Fibroblast of villous mesenchyme (primary cell): ENCODE measurements at regions not wholly inside any gene's neighbourhood (a gene's known extent, or its start where the extent isn't known, plus 50 kb on each side); places are given as distances from the start of the nearest gene placed in this dataset.

ENCODE experiments used
- DNase-seq: peaks from one replicate; pipeline ENCODE4 v3.0.0-alpha.2; 2010; ENCODE audit warnings: low read depth
- H3K4me3 ChIP-seq: 2 replicates; pipeline ENCODE4 v1.5.1; 2011; ENCODE audit warnings: low read depth, mild to moderate bottlenecking, low read length
- TF ChIP-seq, protein P1 (sequence below): IDR thresholded peaks from 2 replicates; pipeline ENCODE4 v1.5.1; 2012; ENCODE audit warnings: low read depth, mild to moderate bottlenecking, low read length; ENCODE audit not compliant: insufficient read depth

DNA sequence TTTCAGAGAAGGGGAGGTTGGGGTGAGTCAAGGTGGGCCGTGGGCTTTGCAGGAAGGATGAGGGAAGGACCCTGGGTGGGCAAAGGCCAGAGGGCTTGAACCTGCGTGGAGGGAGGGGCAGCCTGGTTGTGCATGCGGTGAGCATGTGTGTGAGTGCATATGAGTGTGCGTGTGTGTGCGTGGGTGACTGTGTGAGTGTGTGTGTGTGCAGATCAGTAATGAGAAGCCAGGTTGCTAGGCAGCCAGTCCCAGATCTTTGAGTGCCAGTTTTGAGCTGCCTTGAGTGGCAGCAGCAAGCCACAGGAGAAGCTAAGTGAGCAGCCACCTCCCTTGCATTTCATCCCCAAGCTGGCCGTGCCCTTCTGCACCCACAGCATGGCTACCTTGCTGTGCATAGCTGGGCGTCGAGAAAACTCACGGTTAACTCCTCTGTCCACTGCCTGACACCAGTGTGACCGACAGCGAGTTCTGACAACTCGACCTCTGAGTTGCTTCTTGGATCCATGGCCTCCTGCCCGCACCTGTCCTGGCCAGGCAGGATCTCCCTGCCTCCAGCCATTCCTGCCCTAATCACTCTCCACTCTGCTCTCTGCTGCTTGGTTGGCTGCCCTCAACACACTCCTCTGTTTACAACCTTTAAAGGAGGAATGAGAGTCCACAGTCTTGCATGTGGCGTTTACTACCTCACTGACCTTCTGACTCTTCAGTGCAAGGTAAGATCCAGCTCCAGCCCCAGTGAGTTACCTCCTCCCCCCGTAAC is 775.4 kb downstream of the TYW1 start:
- H3K4me3 ChIP-seq = no peak overlapping the region
- TF ChIP-seq, protein P1, sequence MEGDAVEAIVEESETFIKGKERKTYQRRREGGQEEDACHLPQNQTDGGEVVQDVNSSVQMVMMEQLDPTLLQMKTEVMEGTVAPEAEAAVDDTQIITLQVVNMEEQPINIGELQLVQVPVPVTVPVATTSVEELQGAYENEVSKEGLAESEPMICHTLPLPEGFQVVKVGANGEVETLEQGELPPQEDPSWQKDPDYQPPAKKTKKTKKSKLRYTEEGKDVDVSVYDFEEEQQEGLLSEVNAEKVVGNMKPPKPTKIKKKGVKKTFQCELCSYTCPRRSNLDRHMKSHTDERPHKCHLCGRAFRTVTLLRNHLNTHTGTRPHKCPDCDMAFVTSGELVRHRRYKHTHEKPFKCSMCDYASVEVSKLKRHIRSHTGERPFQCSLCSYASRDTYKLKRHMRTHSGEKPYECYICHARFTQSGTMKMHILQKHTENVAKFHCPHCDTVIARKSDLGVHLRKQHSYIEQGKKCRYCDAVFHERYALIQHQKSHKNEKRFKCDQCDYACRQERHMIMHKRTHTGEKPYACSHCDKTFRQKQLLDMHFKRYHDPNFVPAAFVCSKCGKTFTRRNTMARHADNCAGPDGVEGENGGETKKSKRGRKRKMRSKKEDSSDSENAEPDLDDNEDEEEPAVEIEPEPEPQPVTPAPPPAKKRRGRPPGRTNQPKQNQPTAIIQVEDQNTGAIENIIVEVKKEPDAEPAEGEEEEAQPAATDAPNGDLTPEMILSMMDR = no peak
- DNase-seq = no peak

DNA sequence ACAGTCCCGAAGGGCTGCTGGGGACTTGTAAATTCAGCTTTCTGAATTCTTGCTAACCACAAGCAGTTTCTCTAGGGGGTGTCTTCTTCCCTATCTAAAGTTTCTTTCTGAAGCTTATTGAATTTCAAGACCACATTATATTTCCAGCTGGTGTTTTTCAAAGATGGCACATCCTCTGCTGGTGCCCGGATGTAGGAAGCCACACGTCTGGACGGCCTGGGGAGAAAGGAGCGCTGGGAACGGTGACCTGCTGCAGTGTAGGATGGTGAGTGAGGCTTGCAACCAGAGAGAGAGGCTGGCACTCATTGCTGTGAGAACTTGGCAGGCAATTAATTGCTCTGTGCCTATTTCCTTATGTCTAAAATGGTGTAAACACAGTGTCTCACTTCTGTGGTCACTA is 776.4 kb downstream of the TYW1 start:
- DNase-seq = no peak
- no peak overlapping the region for H3K4me3 ChIP-seq
- TF ChIP-seq, protein P1 = no peak

DNA sequence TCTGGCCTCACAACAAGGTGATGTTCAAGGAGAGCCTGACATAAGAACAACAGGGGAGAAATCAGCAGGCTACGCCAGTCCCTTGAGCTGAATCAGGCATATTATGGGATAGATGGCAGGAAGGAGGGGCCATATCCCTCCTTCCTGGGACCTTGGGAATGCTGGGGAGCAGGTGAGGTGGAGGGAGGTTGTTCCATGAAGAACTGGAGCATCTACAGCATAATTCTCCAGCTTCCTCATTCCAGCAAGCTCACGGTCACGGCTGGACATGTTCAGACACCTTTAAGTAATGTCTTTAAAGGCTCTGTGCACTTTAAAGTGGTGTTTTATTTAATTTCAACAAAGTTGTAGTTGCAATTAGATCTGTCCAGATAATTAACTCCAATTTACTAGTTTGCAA is 780.5 kb downstream of the TYW1 start:
- TF ChIP-seq, protein P1 = no peak
- DNase-seq = no peak
- no peak overlapping the region for H3K4me3 ChIP-seq

DNA sequence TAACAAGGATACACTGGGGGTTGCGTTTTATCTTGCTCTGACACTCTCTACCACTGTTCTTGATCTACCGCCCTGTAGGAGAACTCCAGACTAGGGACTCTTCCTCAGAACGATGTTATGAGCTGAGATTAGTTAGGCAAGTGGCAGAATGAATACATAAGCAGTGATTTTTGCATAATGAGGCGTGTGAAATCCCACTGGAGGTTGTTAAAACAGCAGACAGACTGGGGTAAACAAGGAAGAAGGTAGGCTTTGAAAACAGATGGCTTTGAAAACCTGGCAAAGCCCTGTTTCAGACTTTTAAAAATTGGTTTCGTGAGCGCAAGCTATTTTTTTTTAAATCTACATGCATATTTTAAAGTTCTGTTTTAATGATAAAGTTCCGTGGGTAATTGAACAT is 785.2 kb downstream of the TYW1 start:
- TF ChIP-seq, protein P1 = no peak
- no peak overlapping the region for H3K4me3 ChIP-seq
- DNase-seq = no peak

DNA sequence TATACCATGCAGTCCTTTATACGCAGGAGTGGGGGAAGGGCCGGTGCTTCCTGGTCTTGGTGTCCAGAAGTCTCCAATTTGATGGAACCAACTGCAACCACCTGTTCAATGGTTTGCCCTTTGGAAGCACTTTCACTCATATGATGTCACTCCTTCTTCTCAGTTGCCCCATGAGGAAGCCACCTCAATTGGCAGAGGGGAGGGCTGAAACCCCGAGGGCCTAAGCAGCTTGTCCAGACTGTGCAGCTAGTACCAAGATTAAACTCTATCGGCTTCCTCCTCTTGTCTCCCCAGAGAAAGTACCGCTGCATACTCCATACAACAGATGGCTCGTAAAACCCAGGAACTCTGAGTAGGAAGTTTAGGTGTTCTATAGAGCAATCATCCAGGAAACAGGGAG is 789.4 kb downstream of the TYW1 start:
- H3K4me3 ChIP-seq = no peak overlapping the region
- TF ChIP-seq, protein P1 = no peak
- no peak for DNase-seq

DNA sequence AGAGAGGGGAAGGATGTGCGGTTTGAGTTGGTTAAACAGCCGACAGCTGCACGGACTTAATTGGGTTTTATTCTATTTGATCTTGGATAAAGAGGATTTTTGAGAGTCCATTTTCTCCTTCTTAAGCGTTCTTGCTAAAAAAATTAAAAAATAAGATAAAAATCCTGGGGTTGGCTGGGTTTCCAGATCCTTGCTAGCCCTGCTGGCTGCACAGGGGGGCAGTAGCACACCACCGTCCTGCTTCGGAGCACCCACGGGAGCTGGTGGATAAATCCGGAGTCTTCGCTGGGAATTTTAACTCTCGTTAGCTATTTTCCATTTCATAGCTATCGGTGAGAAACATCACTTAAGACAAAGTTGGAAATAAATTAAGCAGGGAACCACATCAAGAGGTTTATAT is 792.0 kb downstream of the TYW1 start:
- TF ChIP-seq, protein P1 = peak; percentile 38
- no peak overlapping the region for H3K4me3 ChIP-seq
- DNase-seq = peak; percentile 10

DNA sequence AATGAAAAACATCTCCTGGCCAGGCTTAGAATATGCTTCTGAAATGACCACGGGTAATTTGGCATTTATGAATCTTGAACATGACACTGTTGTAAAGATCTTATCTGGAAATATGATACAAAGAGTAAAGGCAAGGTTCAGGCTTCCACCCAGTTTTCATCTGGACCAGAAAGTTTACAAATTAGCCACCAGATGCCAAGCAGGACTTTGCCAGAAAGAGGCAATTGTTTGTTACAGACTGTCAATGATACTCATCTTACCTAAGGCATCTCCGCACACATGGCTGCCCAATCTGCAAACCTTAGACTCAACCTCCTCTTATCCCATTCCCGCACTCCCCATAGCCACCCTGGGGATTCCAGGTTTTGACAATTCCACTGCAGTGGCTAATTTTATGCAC is 795.3 kb downstream of the TYW1 start:
- no peak overlapping the region for H3K4me3 ChIP-seq
- DNase-seq = no peak
- TF ChIP-seq, protein P1 = no peak
